Heart left ventricle (tissue), 16 donors: ENCODE measurements at regions not wholly inside any gene's neighbourhood (a gene's known extent, or its start where the extent isn't known, plus 50 kb on each side); places are given as distances from the start of the nearest gene placed in this dataset.

Experiments
- ATAC-seq, 4 donors: fragments of 200-7000 bp; cut with Tn5 transposase; one replicate each; pipeline ENCODE4 v1.9.1; 2020 to 2022; ENCODE audit warnings: moderate library complexity in 4 of 4, mild to moderate bottlenecking in 3 of 4, moderate number of reproducible peaks in 1 of 4
- DNase-seq, 5 donors: peaks; one replicate each; pipeline ENCODE4 v3.0.0-alpha.2; 2020
- H3K27ac ChIP-seq, 12 donors: fragments of 200-600 bp; sonication (generic) in 4 of 12; one replicate each; pipeline versions ENCODE4 v1.5.0 to v1.8.0; 2016 to 2022; ENCODE audit warnings: mild to moderate bottlenecking in 2 of 12
- H3K27me3 ChIP-seq, 9 donors: fragments of 200-600 bp; sonication (generic) in 2 of 9; one replicate each; pipeline versions ENCODE4 v1.5.1 to v1.8.0; 2016 to 2022; ENCODE audit warnings: mild to moderate bottlenecking in 3 of 9
- H3K36me3 ChIP-seq, 9 donors: fragments of 200-600 bp; sonication (generic) in 2 of 9; one replicate each; pipeline versions ENCODE4 v1.5.0 to v1.8.0; 2018 to 2022; ENCODE audit warnings: mild to moderate bottlenecking in 2 of 9
- H3K4me1 ChIP-seq, 12 donors: fragments of 200-600 bp; sonication (generic) in 4 of 12; one replicate each; pipeline versions ENCODE4 v1.5.0 to v1.8.0; 2016 to 2022; ENCODE audit warnings: mild to moderate bottlenecking in 3 of 12
- H3K4me3 ChIP-seq, 12 donors: fragments of 200-600 bp; sonication (generic) in 4 of 12; one replicate each; pipeline versions ENCODE4 v1.5.0 to v1.8.0; 2017 to 2022; ENCODE audit warnings: mild to moderate bottlenecking in 9 of 12, moderate library complexity in 4 of 12
- H3K9me3 ChIP-seq, 12 donors: fragments of 200-600 bp; sonication (generic) in 4 of 12; one replicate each; pipeline versions ENCODE4 v1.5.0 to v1.8.0; 2016 to 2022; ENCODE audit warnings: mild to moderate bottlenecking in 1 of 12
- CTCF ChIP-seq, 12 donors: fragments of 200-600 bp; sonication (generic) in 4 of 12; IDR thresholded peaks; one replicate each; pipeline versions ENCODE4 v1.5.0 to v1.8.0; 2018 to 2022; ENCODE audit warnings: antibody characterized with exemption in 12 of 12, mild to moderate bottlenecking in 5 of 12
- POLR2A ChIP-seq, 2 donors: fragments of 450-650 bp; IDR thresholded peaks; one replicate each; pipeline ENCODE4 v1.6.1; 2017; ENCODE audit warnings: antibody characterized with exemption in 2 of 2, mild to moderate bottlenecking in 2 of 2, moderate library complexity in 2 of 2
- WGBS, 4 donors: extraction: QIAGEN DNeasy Blood & Tissue Kit in 2 of 4; methylation state at CpG; one replicate each; pipeline versions ENCODE4 v1.1.5 to v1.1.7; 2013 to 2018; 5-methylcytosine and 5-hydroxymethylcytosine counted together
- intact Hi-C, 10 donors: fragments of 100-400 bp; cut with DNase I; formaldehyde crosslinking; loops; one replicate each; pipeline versions ENCODE4 v1.11.1 to v1.14.2; 2022
- donor health status: ischemic (EF 13 %, LVEDD 7.1; RV severe dilation, severe dysfunction).
- donor health status: healthy with polysubstance abuse.
- donor health status: DM: no; HTN: yes; CAD: no.
- donor health status: DM: no; HTN: no; CAD: no.
- donor health status: ischemic (EF 25% LVEDD 6.9; RV normal size, moderate dysfunction).
- donor health status: ischemic (EF 25% LVEDD 5.7; RV mildly dilated, moderate dysfunction).
- donor health status: healthy.
- donor health status: DM: yes; HTN: yes; CAD: no.
- donor health status: ischemic (EF 35%, LVEDD 5.7; RV mildly dilated, moderate dysfunction).
- donor health status: nonischemic (EF 11% LVEDD 7.7; RV severe dilation, severe dysfunction).
- donor health status: DM: yes; HTN: yes; CAD: no.
- donor health status: PGD.
- donor health status: ischemic (EF 29% LVEDD 5.4; RV normal size, mild dysfunction).
- donor health status: nonischemic (EF 23%, LVEDD 6.1; RV moderate dilation, normal function).

- ATAC-seq: peak in 1 of 4 donors; percentile 53
- TF ChIP-seq CTCF (IDR thresholded peaks at IDR 0.05) (no peak), POLR2A (IDR thresholded peaks at IDR 0.05) (no peak)
- intact Hi-C loops: loop anchor here in 4 of 10 donors (5.0 to 10.0 kb wide), 4 partner anchors 102 to 718 kb away; partner anchors contain the start of gene ATG5 (in 1 of the 4)
- Histone ChIP-seq H3K27me3 (no peaks in the 10 kb centered on the region), H3K27ac (no peak overlapping the region), H3K4me3 (no peak overlapping the region), H3K9me3 (peaks cover 0 to 4% (median 0%) of the 10 kb centered on the region in 12 donors), H3K36me3 (no peaks in the 10 kb centered on the region), H3K4me1 (peaks cover 0 to 32% (median 18%) of the 10 kb centered on the region in 12 donors)
- WGBS, 4 donors: 85 to 96% (median 94%) methylated on average over 3 of the region's 3 CpGs
- DNase-seq: no peak
Measured at GRCh38 chr6:105606831-105607463, 204.1 kb upstream of the PREP start.

- H3K4me3 ChIP-seq: no peak overlapping the region
- H3K27ac ChIP-seq: peak overlapping the region in 8 of 12 donors; percentile 9 to 55 (median 36)
- no peak for ATAC-seq
- no peaks in the 10 kb centered on the region for H3K36me3 ChIP-seq
- intact Hi-C loops: loop anchor here in 4 of 10 donors (5.0 to 10.0 kb wide), 4 partner anchors 100 to 720 kb away; partner anchors contain the start of gene ATG5 (in 1 of the 4)
- 50 to 61% (median 56%) methylated on average over 3 of the region's 3 CpGs for WGBS, 4 donors
- no peak for DNase-seq
- H3K4me1 ChIP-seq: peaks cover 0 to 45% (median 31%) of the 10 kb centered on the region in 12 donors
- H3K27me3 ChIP-seq: no peaks in the 10 kb centered on the region
- H3K9me3 ChIP-seq: peaks cover 0 to 4% (median 0%) of the 10 kb centered on the region in 12 donors
- TF ChIP-seq POLR2A (IDR thresholded peaks at IDR 0.05) (no peak), CTCF (IDR thresholded peaks at IDR 0.05) (no peak)
Measured at GRCh38 chr6:105604587-105604884, 201.7 kb upstream of the PREP start.

- TF ChIP-seq POLR2A (IDR thresholded peaks at IDR 0.05): no peak
- TF ChIP-seq CTCF (IDR thresholded peaks at IDR 0.05): no peak
- 32 to 48% (median 33%) methylated on average over 4 of the region's 4 CpGs for WGBS, 4 donors
- Histone ChIP-seq H3K4me1 (peaks cover 0 to 42% (median 29%) of the 10 kb centered on the region in 12 donors), H3K27ac (peak overlapping the region in 10 of 12 donors; percentile 4 to 55 (median 24)), H3K9me3 (peaks cover 0 to 4% (median 0%) of the 10 kb centered on the region in 12 donors), H3K27me3 (no peaks in the 10 kb centered on the region), H3K36me3 (no peaks in the 10 kb centered on the region), H3K4me3 (no peak overlapping the region)
- ATAC-seq (no peak), DNase-seq (no peak)
- intact Hi-C loops: loop anchor here in 4 of 10 donors (5.0 to 10.0 kb wide), 4 partner anchors 99 to 721 kb away; partner anchors contain the start of gene ATG5 (in 1 of the 4)
Measured at GRCh38 chr6:105603788-105604586, 201.1 kb upstream of the PREP start.
